T follicular helper cell (primary cell): ENCODE measurements at regions not wholly inside any gene's neighbourhood (a gene's known extent, or its start where the extent isn't known, plus 50 kb on each side); places are given as distances from the start of the nearest gene placed in this dataset.

Experiments used
- DNase-seq: peaks from one replicate; pipeline ENCODE4 v3.0.0-alpha.2; 2020; ENCODE audit warnings: low read depth

GRCh38 chr14:78073028-78073427 lies 97.1 kb upstream of the NRXN3 start:
- DNase-seq = no peak

- no peak for DNase-seq
Observed at GRCh38 chr14:78074561-78074960, 95.6 kb upstream of the NRXN3 start.

GRCh38 chr14:78075033-78075432 lies 95.1 kb upstream of the NRXN3 start:
- no peak for DNase-seq

GRCh38 chr14:78075555-78076277 lies 94.5 kb upstream of the NRXN3 start:
- DNase-seq = no peak

GRCh38 chr14:78081245-78081644 lies 88.9 kb upstream of the NRXN3 start:
- DNase-seq = no peak

- no peak for DNase-seq
Observed at GRCh38 chr14:78083837-78084236, 86.3 kb upstream of the NRXN3 start.

GRCh38 chr14:78086342-78086741 lies 83.8 kb upstream of the NRXN3 start:
- DNase-seq = no peak

- no peak for DNase-seq
Observed at GRCh38 chr14:78088916-78089315, 81.3 kb upstream of the NRXN3 start.

- no peak for DNase-seq
Observed at GRCh38 chr14:78090864-78091263, 79.3 kb upstream of the NRXN3 start.

- no peak for DNase-seq
Observed at GRCh38 chr14:78091361-78091760, 78.8 kb upstream of the NRXN3 start.

- no peak for DNase-seq
Observed at GRCh38 chr14:78092040-78092439, 78.1 kb upstream of the NRXN3 start.

GRCh38 chr14:78103271-78103670 lies 66.9 kb upstream of the NRXN3 start:
- DNase-seq = no peak

GRCh38 chr14:78104160-78104559 lies 66.0 kb upstream of the NRXN3 start:
- DNase-seq = no peak

- DNase-seq = no peak
Observed at GRCh38 chr14:78104655-78105054, 65.5 kb upstream of the NRXN3 start.

- no peak for DNase-seq
Observed at GRCh38 chr14:78106381-78106780, 63.8 kb upstream of the NRXN3 start.

GRCh38 chr14:78107166-78107565 lies 63.0 kb upstream of the NRXN3 start:
- DNase-seq = no peak

GRCh38 chr14:78119440-78119839 lies 50.7 kb upstream of the NRXN3 start:
- no peak for DNase-seq
